Jurkat, Clone E6-1 (cell line): ENCODE measurements at regions not wholly inside any gene's neighbourhood (a gene's known extent, or its start where the extent isn't known, plus 50 kb on each side); places are given as distances from the start of the nearest gene placed in this dataset.
"Not testable (repeated sequence)": the region's sequence is repeated elsewhere in the genome, so short reads cannot be mapped to it uniquely, and the experiment has no call there.

Source experiments
- DNase-seq: peaks from one replicate; pipeline ENCODE4 v3.0.0-alpha.2; 2011; ENCODE audit warnings: low read depth, low spot score
- H3K4me3 ChIP-seq: 2 replicates; pipeline ENCODE4 v1.5.1; 2011; ENCODE audit warnings: mild to moderate bottlenecking, low read length, control low read depth, moderate library complexity

DNA sequence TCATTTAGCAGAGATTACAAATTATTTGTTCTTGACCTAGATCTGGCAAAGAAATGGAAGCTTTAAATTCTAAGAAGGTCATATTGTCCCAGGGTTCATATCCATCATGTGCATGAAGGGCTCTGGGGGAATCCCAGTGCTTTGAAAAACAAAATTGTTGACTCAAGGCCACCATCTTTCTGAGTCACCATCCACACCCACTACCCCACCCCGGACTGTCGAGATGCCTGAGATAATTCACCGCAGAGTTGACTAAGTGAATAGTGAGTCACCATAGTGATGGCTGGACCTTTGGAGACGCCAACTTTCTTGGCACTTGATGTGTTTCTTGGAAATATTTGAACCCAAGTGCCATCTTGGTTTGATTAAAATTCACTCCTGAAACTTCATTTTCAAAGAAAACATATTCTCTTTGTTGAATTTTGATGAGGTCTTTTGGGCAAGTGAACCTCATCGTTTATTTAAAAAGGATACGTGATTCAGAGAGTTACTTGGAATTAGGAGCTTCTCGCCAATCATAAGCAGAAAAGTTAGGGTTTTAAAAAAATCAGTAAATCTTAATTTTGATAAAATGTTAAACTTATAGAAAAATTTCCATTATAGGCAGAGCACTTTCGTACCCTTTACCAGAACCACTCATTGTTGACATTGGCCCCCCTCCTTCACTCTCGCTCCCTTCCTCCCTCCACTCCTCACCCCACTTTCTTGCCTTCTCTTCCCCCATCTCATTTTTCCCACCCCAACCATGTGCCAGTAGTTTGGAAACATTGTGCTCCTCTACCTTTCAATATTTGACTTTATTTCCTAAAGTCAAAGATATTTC, 53.0 kb upstream of the LYZL2 start:
- not testable (repeated sequence) for H3K4me3 ChIP-seq, DNase-seq

DNA sequence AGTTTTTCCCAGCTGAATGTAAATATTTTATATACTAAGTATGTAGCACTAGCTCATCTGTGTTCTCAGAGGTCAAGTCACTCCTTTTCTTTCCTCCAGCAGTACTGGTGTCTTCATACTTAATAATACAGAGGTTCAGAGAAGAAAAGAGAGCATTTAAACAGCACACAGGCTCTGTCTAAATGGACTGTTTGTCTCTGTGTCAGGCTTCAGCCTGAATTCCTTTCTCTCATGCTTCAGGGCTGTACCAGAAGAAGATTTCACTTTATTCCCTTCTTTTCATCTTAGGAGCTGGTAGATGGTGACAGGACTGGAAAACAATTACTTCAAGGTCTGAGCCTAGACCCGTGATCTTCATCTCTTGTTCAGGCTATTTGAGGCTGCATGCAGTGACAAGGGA, 51.4 kb upstream of the LYZL2 start:
- no peak overlapping the region for H3K4me3 ChIP-seq
- no peak for DNase-seq
